Neural progenitor cell (in vitro differentiated cells): ENCODE measurements at regions not wholly inside any gene's neighbourhood (a gene's known extent, or its start where the extent isn't known, plus 50 kb on each side); places are given as distances from the start of the nearest gene placed in this dataset.
A peak's percentile ranks its signal among the peaks of the same experiment; 100 is the strongest.

ENCODE experiments used
- CTCF ChIP-seq: fragments of 200-600 bp; sonication (generic); IDR thresholded peaks from 2 replicates; pipeline ENCODE4 v1.5.1; 2017; ENCODE audit warnings: antibody characterized with exemption, mild to moderate bottlenecking
- EZH2 ChIP-seq: fragments of 200-600 bp; sonication (generic); IDR thresholded peaks from 2 replicates; pipeline ENCODE4 v1.6.1; 2017; ENCODE audit warnings: antibody characterized with exemption, mild to moderate bottlenecking, moderate library complexity
- EZH2phosphoT487 ChIP-seq: fragments of 200-600 bp; sonication (generic); IDR thresholded peaks from 2 replicates; pipeline ENCODE4 v1.6.1; 2017; ENCODE audit warnings: antibody characterized with exemption

GRCh38 chr4:138576684-138577083 lies 334.5 kb upstream of the SLC7A11 start:
- TF ChIP-seq CTCF: peak; percentile 73
- no peak for TF ChIP-seq EZH2
- TF ChIP-seq EZH2phosphoT487: no peak
